HCT116 (cell line): ENCODE measurements at regions not wholly inside any gene's neighbourhood (a gene's known extent, or its start where the extent isn't known, plus 50 kb on each side); places are given as distances from the start of the nearest gene placed in this dataset.

Experiments used
- ATF3 ChIP-seq: IDR thresholded peaks from 2 replicates; pipeline ENCODE4 v1.6.1; 2012
- CTCF ChIP-seq, 3 experiments: fragments of 200-600 bp in 1 of 3; sonication (generic) in 1 of 3; IDR thresholded peaks in 2 of 3; conservative IDR thresholded peaks in 1 of 3; 2 replicates each; pipeline ENCODE4 v1.5.1; 2012 to 2017; ENCODE audit warnings: low read depth in 2 of 3, low read length in 2 of 3, antibody characterized with exemption in 1 of 3, borderline replicate concordance in 1 of 3, control low read depth in 1 of 3, mild to moderate bottlenecking in 1 of 3, mixed read lengths in 1 of 3, mixed run types in 1 of 3, moderate library complexity in 1 of 3; ENCODE audit not compliant: insufficient read depth in 1 of 3
- EGR1 ChIP-seq: IDR thresholded peaks from 2 replicates; pipeline ENCODE4 v1.6.1; 2012; ENCODE audit warnings: low read depth
- ELF1 ChIP-seq: IDR thresholded peaks from 2 replicates; pipeline ENCODE4 v1.6.1; 2012; ENCODE audit warnings: low read depth, borderline replicate concordance
- EZH2 ChIP-seq: fragments of 200-600 bp; sonication (generic); IDR thresholded peaks from 2 replicates; pipeline ENCODE4 v1.6.1; 2017; ENCODE audit warnings: antibody characterized with exemption, mixed run types
- FOSL1 ChIP-seq: IDR thresholded peaks from 2 replicates; pipeline ENCODE4 v1.6.1; 2012; ENCODE audit warnings: low read depth
- POLR2A ChIP-seq: IDR thresholded peaks from 2 replicates; pipeline ENCODE4 v1.7.0; 2011; ENCODE audit warnings: borderline replicate concordance; ENCODE audit not compliant: insufficient read depth, insufficient read length; ENCODE audit errors: extremely low read depth
- POLR2AphosphoS5 ChIP-seq: IDR thresholded peaks from 2 replicates; pipeline ENCODE4 v1.6.1; 2011; ENCODE audit warnings: mild to moderate bottlenecking, low read depth, low read length, moderate library complexity
- RAD21 ChIP-seq: IDR thresholded peaks from 2 replicates; pipeline ENCODE4 v1.6.1; 2012; ENCODE audit warnings: low read depth, mild to moderate bottlenecking
- REST ChIP-seq: IDR thresholded peaks from 2 replicates; pipeline ENCODE4 v1.6.1; 2012; ENCODE audit warnings: low read depth
- SIN3A ChIP-seq: IDR thresholded peaks from 2 replicates; pipeline ENCODE4 v1.6.1; 2012; ENCODE audit warnings: low read depth
- SRF ChIP-seq: IDR thresholded peaks from 2 replicates; pipeline ENCODE4 v1.6.1; 2012; ENCODE audit warnings: low read depth
- YY1 ChIP-seq: IDR thresholded peaks from 2 replicates; pipeline ENCODE4 v1.6.1; 2011; ENCODE audit warnings: low read length, low read depth, moderate library complexity, mild to moderate bottlenecking; ENCODE audit not compliant: insufficient replicate concordance; ENCODE audit errors: extremely low read depth
- ZBTB33 ChIP-seq: IDR thresholded peaks from 2 replicates; pipeline ENCODE4 v1.6.1; 2011; ENCODE audit warnings: mild to moderate bottlenecking, low read length, moderate library complexity; ENCODE audit not compliant: insufficient replicate concordance; ENCODE audit errors: extremely low read depth

- TF ChIP-seq CTCF (IDR thresholded peaks at IDR 0.05 in 2 of 3, conservative IDR thresholded peaks at IDR 0.05 in 1 of 3; ENCODE audit: borderline replicate concordance in 1 of 3, insufficient read depth in 1 of 3, low read depth in 2 of 3, low read length in 2 of 3): no peak
- no peak for TF ChIP-seq POLR2A
- no peak for TF ChIP-seq RAD21
- TF ChIP-seq REST: no peak
- TF ChIP-seq EGR1: no peak
- TF ChIP-seq EZH2: no peak
- TF ChIP-seq FOSL1: no peak
- TF ChIP-seq POLR2AphosphoS5: no peak
- TF ChIP-seq YY1: no peak
- no peak for TF ChIP-seq ATF3
- TF ChIP-seq ELF1: no peak
- TF ChIP-seq ZBTB33: no peak
- TF ChIP-seq SRF: no peak
- no peak for TF ChIP-seq SIN3A
These were observed 1043.0 kb upstream of the CHAC2 start for GRCh38 chr2:52724585-52724984.
